ENCODE measurements at regions not wholly inside any gene's neighbourhood (a gene's known extent, or its start where the extent isn't known, plus 50 kb on each side); places are given as distances from the start of the nearest gene placed in this dataset.
A peak's percentile ranks its signal among the peaks of the same experiment; 100 is the strongest.

GRCh38 chr11:92580908-92581307 lies 356.3 kb downstream of the FAT3 start:
- Histone ChIP-seq H3K4ac (ENCODE audit: low read depth, low read length) (no peak overlapping the region), H3K79me1 (ENCODE audit: low read length) (no peaks in the 10 kb centered on the region), H2AFZ (ENCODE audit: insufficient read depth, low read length, poor library complexity) (no peak overlapping the region), H3K23ac (ENCODE audit: low read length) (no peak overlapping the region), H2BK5ac (ENCODE audit: low read depth, low read length, poor library complexity) (no peak overlapping the region), H2AK5ac (ENCODE audit: low read length) (no peak overlapping the region), H2BK12ac (ENCODE audit: low read length) (no peak overlapping the region), H3K9ac (ENCODE audit: low read length) (no peak overlapping the region), H2BK120ac (ENCODE audit: insufficient read depth, low read length, poor library complexity) (no peak overlapping the region), H3K4me2 (ENCODE audit: low read length) (no peak overlapping the region), H3K4me1 (ENCODE audit: control insufficient read depth in 1 of 2, insufficient read depth in 2 of 2, low read length in 2 of 2) (no peaks in the 10 kb centered on the region), H3K27ac (ENCODE audit: low read depth, low read length) (no peak overlapping the region), H3K4me3 (ENCODE audit: low read depth, low read length) (no peak overlapping the region), H4K12ac (ENCODE audit: low read depth, low read length) (no peak overlapping the region), H3K9me3 (ENCODE audit: insufficient read depth, low read depth, low read length) (no peaks in the 10 kb centered on the region), H3K14ac (ENCODE audit: low read length) (no peak overlapping the region), H3K18ac (ENCODE audit: low read length) (no peak overlapping the region), H3K27me3 (ENCODE audit: insufficient read depth, low read length) (no peaks in the 10 kb centered on the region), H3K79me2 (ENCODE audit: control insufficient read depth, insufficient read depth, low read length, poor library complexity) (no peaks in the 10 kb centered on the region), H3K36me3 (ENCODE audit: control insufficient read depth in 1 of 2, insufficient read depth in 2 of 2, low read length in 2 of 2) (no peaks in the 10 kb centered on the region), H4K91ac (ENCODE audit: low read depth, low read length) (no peak overlapping the region), H4K8ac (ENCODE audit: low read depth, low read length) (no peak overlapping the region)
- no CpG with 5 or more reads among the region's 1 CpG for WGBS (ENCODE audit: extremely low coverage, insufficient coverage, insufficient read length)
- DNase-seq: no peak

- Histone ChIP-seq H2AK5ac (ENCODE audit: low read length) (no peak overlapping the region), H2BK5ac (ENCODE audit: low read depth, low read length, poor library complexity) (no peak overlapping the region), H3K4me3 (ENCODE audit: low read depth, low read length) (no peak overlapping the region), H3K18ac (ENCODE audit: low read length) (no peak overlapping the region), H3K27me3 (ENCODE audit: insufficient read depth, low read length) (no peaks in the 10 kb centered on the region), H3K23ac (ENCODE audit: low read length) (no peak overlapping the region), H3K9me3 (ENCODE audit: insufficient read depth, low read depth, low read length) (no peaks in the 10 kb centered on the region), H4K8ac (ENCODE audit: low read depth, low read length) (no peak overlapping the region), H3K79me2 (ENCODE audit: control insufficient read depth, insufficient read depth, low read length, poor library complexity) (no peaks in the 10 kb centered on the region), H2BK120ac (ENCODE audit: insufficient read depth, low read length, poor library complexity) (no peak overlapping the region), H3K79me1 (ENCODE audit: low read length) (no peaks in the 10 kb centered on the region), H3K36me3 (ENCODE audit: control insufficient read depth in 1 of 2, insufficient read depth in 2 of 2, low read length in 2 of 2) (no peaks in the 10 kb centered on the region), H4K91ac (ENCODE audit: low read depth, low read length) (no peak overlapping the region), H3K4me1 (ENCODE audit: control insufficient read depth in 1 of 2, insufficient read depth in 2 of 2, low read length in 2 of 2) (no peaks in the 10 kb centered on the region), H3K4ac (ENCODE audit: low read depth, low read length) (no peak overlapping the region), H3K4me2 (ENCODE audit: low read length) (no peak overlapping the region), H3K27ac (ENCODE audit: low read depth, low read length) (no peak overlapping the region), H3K14ac (ENCODE audit: low read length) (no peak overlapping the region), H2AFZ (ENCODE audit: insufficient read depth, low read length, poor library complexity) (no peak overlapping the region), H3K9ac (ENCODE audit: low read length) (no peak overlapping the region), H2BK12ac (ENCODE audit: low read length) (no peak overlapping the region), H4K12ac (ENCODE audit: low read depth, low read length) (no peak overlapping the region)
- no peak for DNase-seq
Measured at GRCh38 chr11:92588393-92588792, 363.8 kb downstream of the FAT3 start.

- no peak overlapping the region for H3K9ac ChIP-seq (ENCODE audit: low read length)
- no peak overlapping the region for H3K4me2 ChIP-seq (ENCODE audit: low read length)
- H2BK5ac ChIP-seq (ENCODE audit: low read depth, low read length, poor library complexity): no peak overlapping the region
- H4K91ac ChIP-seq (ENCODE audit: low read depth, low read length): no peak overlapping the region
- H3K4me3 ChIP-seq (ENCODE audit: low read depth, low read length): no peak overlapping the region
- no peak overlapping the region for H3K14ac ChIP-seq (ENCODE audit: low read length)
- no peak overlapping the region for H4K12ac ChIP-seq (ENCODE audit: low read depth, low read length)
- H2AFZ ChIP-seq (ENCODE audit: insufficient read depth, low read length, poor library complexity): no peak overlapping the region
- no peak overlapping the region for H3K23ac ChIP-seq (ENCODE audit: low read length)
- no CpG with 5 or more reads among the region's 3 CpGs for WGBS (ENCODE audit: extremely low coverage, insufficient coverage, insufficient read length)
- DNase-seq: no peak
- no peaks in the 10 kb centered on the region for H3K79me1 ChIP-seq (ENCODE audit: low read length)
- no peak overlapping the region for H2BK12ac ChIP-seq (ENCODE audit: low read length)
- no peaks in the 10 kb centered on the region for H3K27me3 ChIP-seq (ENCODE audit: insufficient read depth, low read length)
- H4K8ac ChIP-seq (ENCODE audit: low read depth, low read length): no peak overlapping the region
- H2AK5ac ChIP-seq (ENCODE audit: low read length): no peak overlapping the region
- no peaks in the 10 kb centered on the region for H3K4me1 ChIP-seq (ENCODE audit: control insufficient read depth in 1 of 2, insufficient read depth in 2 of 2, low read length in 2 of 2)
- H3K18ac ChIP-seq (ENCODE audit: low read length): no peak overlapping the region
- H2BK120ac ChIP-seq (ENCODE audit: insufficient read depth, low read length, poor library complexity): no peak overlapping the region
- no peak overlapping the region for H3K4ac ChIP-seq (ENCODE audit: low read depth, low read length)
- no peaks in the 10 kb centered on the region for H3K9me3 ChIP-seq (ENCODE audit: insufficient read depth, low read depth, low read length)
- H3K36me3 ChIP-seq (ENCODE audit: control insufficient read depth in 1 of 2, insufficient read depth in 2 of 2, low read length in 2 of 2): no peaks in the 10 kb centered on the region
- no peaks in the 10 kb centered on the region for H3K79me2 ChIP-seq (ENCODE audit: control insufficient read depth, insufficient read depth, low read length, poor library complexity)
- H3K27ac ChIP-seq (ENCODE audit: low read depth, low read length): no peak overlapping the region
Measured at GRCh38 chr11:92589512-92589911, 364.9 kb downstream of the FAT3 start.

- WGBS (ENCODE audit: extremely low coverage, insufficient coverage, insufficient read length): no CpG with 5 or more reads among the region's 2 CpGs
- no peak overlapping the region for H3K9ac ChIP-seq (ENCODE audit: low read length)
- H3K79me1 ChIP-seq (ENCODE audit: low read length): no peaks in the 10 kb centered on the region
- H3K9me3 ChIP-seq (ENCODE audit: insufficient read depth, low read depth, low read length): no peaks in the 10 kb centered on the region
- no peaks in the 10 kb centered on the region for H3K27me3 ChIP-seq (ENCODE audit: insufficient read depth, low read length)
- H3K18ac ChIP-seq (ENCODE audit: low read length): no peak overlapping the region
- no peak overlapping the region for H4K8ac ChIP-seq (ENCODE audit: low read depth, low read length)
- H4K91ac ChIP-seq (ENCODE audit: low read depth, low read length): no peak overlapping the region
- no peak overlapping the region for H2AK5ac ChIP-seq (ENCODE audit: low read length)
- H2BK5ac ChIP-seq (ENCODE audit: low read depth, low read length, poor library complexity): no peak overlapping the region
- H2AFZ ChIP-seq (ENCODE audit: insufficient read depth, low read length, poor library complexity): no peak overlapping the region
- no peak overlapping the region for H3K27ac ChIP-seq (ENCODE audit: low read depth, low read length)
- H3K4me1 ChIP-seq (ENCODE audit: control insufficient read depth in 1 of 2, insufficient read depth in 2 of 2, low read length in 2 of 2): no peaks in the 10 kb centered on the region
- no peak overlapping the region for H2BK120ac ChIP-seq (ENCODE audit: insufficient read depth, low read length, poor library complexity)
- no peak overlapping the region for H3K4ac ChIP-seq (ENCODE audit: low read depth, low read length)
- H4K12ac ChIP-seq (ENCODE audit: low read depth, low read length): no peak overlapping the region
- H3K36me3 ChIP-seq (ENCODE audit: control insufficient read depth in 1 of 2, insufficient read depth in 2 of 2, low read length in 2 of 2): no peaks in the 10 kb centered on the region
- H2BK12ac ChIP-seq (ENCODE audit: low read length): no peak overlapping the region
- peak; percentile 23 to 93 for DNase-seq
- H3K79me2 ChIP-seq (ENCODE audit: control insufficient read depth, insufficient read depth, low read length, poor library complexity): no peaks in the 10 kb centered on the region
- H3K23ac ChIP-seq (ENCODE audit: low read length): no peak overlapping the region
- no peak overlapping the region for H3K14ac ChIP-seq (ENCODE audit: low read length)
- H3K4me2 ChIP-seq (ENCODE audit: low read length): no peak overlapping the region
- H3K4me3 ChIP-seq (ENCODE audit: low read depth, low read length): no peak overlapping the region
Measured at GRCh38 chr11:92591521-92591920, 366.9 kb downstream of the FAT3 start.

- Histone ChIP-seq H3K4me1 (ENCODE audit: control insufficient read depth in 1 of 2, insufficient read depth in 2 of 2, low read length in 2 of 2) (no peaks in the 10 kb centered on the region), H2AFZ (ENCODE audit: insufficient read depth, low read length, poor library complexity) (no peak overlapping the region), H3K79me1 (ENCODE audit: low read length) (no peaks in the 10 kb centered on the region), H3K4me2 (ENCODE audit: low read length) (no peak overlapping the region), H4K91ac (ENCODE audit: low read depth, low read length) (no peak overlapping the region), H3K23ac (ENCODE audit: low read length) (no peak overlapping the region), H3K4me3 (ENCODE audit: low read depth, low read length) (no peak overlapping the region), H4K12ac (ENCODE audit: low read depth, low read length) (no peak overlapping the region), H2BK120ac (ENCODE audit: insufficient read depth, low read length, poor library complexity) (no peak overlapping the region), H3K79me2 (ENCODE audit: control insufficient read depth, insufficient read depth, low read length, poor library complexity) (no peaks in the 10 kb centered on the region), H3K27me3 (ENCODE audit: insufficient read depth, low read length) (no peaks in the 10 kb centered on the region), H2BK5ac (ENCODE audit: low read depth, low read length, poor library complexity) (no peak overlapping the region), H4K8ac (ENCODE audit: low read depth, low read length) (no peak overlapping the region), H3K14ac (ENCODE audit: low read length) (no peak overlapping the region), H3K4ac (ENCODE audit: low read depth, low read length) (no peak overlapping the region), H2AK5ac (ENCODE audit: low read length) (no peak overlapping the region), H3K9me3 (ENCODE audit: insufficient read depth, low read depth, low read length) (no peaks in the 10 kb centered on the region), H3K18ac (ENCODE audit: low read length) (no peak overlapping the region), H3K36me3 (ENCODE audit: control insufficient read depth in 1 of 2, insufficient read depth in 2 of 2, low read length in 2 of 2) (no peaks in the 10 kb centered on the region), H3K9ac (ENCODE audit: low read length) (no peak overlapping the region), H3K27ac (ENCODE audit: low read depth, low read length) (no peak overlapping the region), H2BK12ac (ENCODE audit: low read length) (no peak overlapping the region)
- DNase-seq: no peak
Measured at GRCh38 chr11:92594251-92594650, 369.6 kb downstream of the FAT3 start.

All from trophoblast cell (in vitro differentiated cells and primary cell).